Thymus (tissue), 11 donors: ENCODE measurements at regions not wholly inside any gene's neighbourhood (a gene's known extent, or its start where the extent isn't known, plus 50 kb on each side); places are given as distances from the start of the nearest gene placed in this dataset.

Experiments
- DNase-seq, 9 donors: peaks; one replicate each; pipeline ENCODE4 v3.0.0-alpha.2; 2013; ENCODE audit warnings: low spot score in 9 of 9, low read depth in 6 of 9, missing footprints in 1 of 9
- H3K27ac ChIP-seq, 2 donors: one replicate each; pipeline ENCODE4 v1.5.1; 2013; ENCODE audit warnings: control low read depth in 1 of 2, low read depth in 1 of 2, low read length in 1 of 2, mild to moderate bottlenecking in 1 of 2, moderate library complexity in 1 of 2
- H3K27me3 ChIP-seq, 2 donors: one replicate each; pipeline ENCODE4 v1.5.1; 2013; ENCODE audit warnings: low read length in 1 of 2; ENCODE audit not compliant: control insufficient read depth in 2 of 2, insufficient read depth in 1 of 2
- H3K36me3 ChIP-seq, 2 donors: one replicate each; pipeline ENCODE4 v1.5.1; 2013; ENCODE audit warnings: low read length in 1 of 2, mild to moderate bottlenecking in 1 of 2, moderate library complexity in 1 of 2; ENCODE audit not compliant: control insufficient read depth in 2 of 2, insufficient read depth in 2 of 2
- H3K4me1 ChIP-seq, 2 donors: one replicate each; pipeline ENCODE4 v1.5.1; 2013; ENCODE audit warnings: low read length in 2 of 2; ENCODE audit not compliant: control insufficient read depth in 2 of 2, insufficient read depth in 2 of 2
- H3K4me3 ChIP-seq, 2 donors: one replicate each; pipeline ENCODE4 v1.5.1; 2013; ENCODE audit warnings: low read length in 2 of 2, control low read depth in 1 of 2, mild to moderate bottlenecking in 1 of 2
- H3K9me3 ChIP-seq, 2 donors: one replicate each; pipeline ENCODE4 v1.5.1; 2013; ENCODE audit warnings: low read length in 1 of 2, mild to moderate bottlenecking in 1 of 2; ENCODE audit not compliant: control insufficient read depth in 2 of 2, insufficient read depth in 1 of 2
- WGBS: extraction: QIAGEN DNeasy Blood & Tissue Kit; methylation state at CpG from one replicate; pipeline ENCODE4 v1.1.7; 2013; 5-methylcytosine and 5-hydroxymethylcytosine counted together
- donor health status: healthy.

- no peaks in the 10 kb centered on the region for H3K27me3 ChIP-seq
- H3K4me1 ChIP-seq = no peaks in the 10 kb centered on the region
- H3K9me3 ChIP-seq = no peaks in the 10 kb centered on the region
- no peak for DNase-seq
- H3K36me3 ChIP-seq = no peaks in the 10 kb centered on the region
- H3K4me3 ChIP-seq = no peak overlapping the region
- no peak overlapping the region for H3K27ac ChIP-seq
- WGBS = 95% methylated on average over 2 of the region's 2 CpGs
These were observed 130.0 kb upstream of the ZNF648 start for GRCh38 chr1:182191381-182192115.

GRCh38 chr1:182189535-182190066 is 128.1 kb upstream of the ZNF648 start:
- Histone ChIP-seq H3K27ac (no peak overlapping the region), H3K9me3 (no peaks in the 10 kb centered on the region), H3K4me1 (no peaks in the 10 kb centered on the region), H3K4me3 (no peak overlapping the region), H3K36me3 (no peaks in the 10 kb centered on the region), H3K27me3 (no peaks in the 10 kb centered on the region)
- 94% methylated on average over 3 of the region's 3 CpGs for WGBS
- DNase-seq = no peak

DNA sequence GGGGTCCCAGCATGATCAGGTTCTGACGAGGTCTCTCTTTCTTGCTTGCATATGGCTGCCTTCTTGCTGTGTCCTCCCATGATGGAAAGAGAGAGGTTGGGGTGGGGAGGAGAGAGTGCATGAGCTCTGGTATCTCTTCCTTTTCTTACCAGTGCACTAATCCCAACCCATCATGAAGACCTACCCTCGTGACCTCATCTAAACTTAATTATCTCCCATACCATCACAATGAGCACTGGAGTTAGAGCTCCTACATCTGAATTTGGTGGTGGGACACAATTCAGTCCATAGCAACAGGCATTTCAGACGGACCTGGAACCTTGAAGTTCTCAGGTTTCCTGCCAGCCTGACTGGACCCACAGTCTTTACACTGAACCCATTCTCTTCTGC is 125.2 kb upstream of the ZNF648 start:
- no peaks in the 10 kb centered on the region for H3K4me1 ChIP-seq
- H3K27me3 ChIP-seq = no peaks in the 10 kb centered on the region
- no peak overlapping the region for H3K4me3 ChIP-seq
- H3K9me3 ChIP-seq = no peaks in the 10 kb centered on the region
- 94% methylated on average over 3 of the region's 3 CpGs for WGBS
- no peaks in the 10 kb centered on the region for H3K36me3 ChIP-seq
- no peak overlapping the region for H3K27ac ChIP-seq
- DNase-seq = no peak

GRCh38 chr1:182185842-182186756 is 124.6 kb upstream of the ZNF648 start:
- H3K9me3 ChIP-seq = no peaks in the 10 kb centered on the region
- 94% methylated on average over 2 of the region's 2 CpGs for WGBS
- H3K4me3 ChIP-seq = no peak overlapping the region
- no peaks in the 10 kb centered on the region for H3K27me3 ChIP-seq
- H3K36me3 ChIP-seq = no peaks in the 10 kb centered on the region
- no peaks in the 10 kb centered on the region for H3K4me1 ChIP-seq
- DNase-seq = no peak
- H3K27ac ChIP-seq = no peak overlapping the region

DNA sequence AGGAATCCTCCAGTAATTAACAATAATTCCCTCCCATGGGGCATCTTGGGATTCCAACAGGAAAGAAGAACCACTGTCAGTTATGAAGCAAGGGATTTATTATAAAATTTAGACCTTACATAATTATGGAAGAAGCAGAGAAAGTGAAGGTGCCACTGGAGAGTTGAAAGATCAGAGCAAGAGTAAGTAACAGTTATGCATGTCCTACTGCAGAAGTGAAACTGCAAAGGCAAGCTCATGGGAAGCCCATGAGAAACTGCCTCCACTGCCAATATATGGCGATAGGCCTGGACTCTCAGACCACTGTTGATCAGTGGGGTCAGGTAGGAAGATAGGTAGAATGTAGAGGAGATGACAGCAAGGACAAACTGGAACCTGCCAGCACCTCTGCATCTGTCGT is 123.6 kb upstream of the ZNF648 start:
- H3K27ac ChIP-seq = no peak overlapping the region
- DNase-seq = no peak
- no peak overlapping the region for H3K4me3 ChIP-seq
- 95% methylated on average over 2 of the region's 2 CpGs for WGBS
- H3K36me3 ChIP-seq = no peaks in the 10 kb centered on the region
- H3K27me3 ChIP-seq = no peaks in the 10 kb centered on the region
- H3K4me1 ChIP-seq = no peaks in the 10 kb centered on the region
- no peaks in the 10 kb centered on the region for H3K9me3 ChIP-seq

- Histone ChIP-seq H3K36me3 (no peaks in the 10 kb centered on the region), H3K4me3 (no peak overlapping the region), H3K27me3 (no peaks in the 10 kb centered on the region), H3K4me1 (no peaks in the 10 kb centered on the region), H3K27ac (no peak overlapping the region), H3K9me3 (no peaks in the 10 kb centered on the region)
- 91% methylated on average over 3 of the region's 3 CpGs for WGBS
- DNase-seq = no peak
These were observed 122.1 kb upstream of the ZNF648 start for GRCh38 chr1:182183606-182184005.

DNA sequence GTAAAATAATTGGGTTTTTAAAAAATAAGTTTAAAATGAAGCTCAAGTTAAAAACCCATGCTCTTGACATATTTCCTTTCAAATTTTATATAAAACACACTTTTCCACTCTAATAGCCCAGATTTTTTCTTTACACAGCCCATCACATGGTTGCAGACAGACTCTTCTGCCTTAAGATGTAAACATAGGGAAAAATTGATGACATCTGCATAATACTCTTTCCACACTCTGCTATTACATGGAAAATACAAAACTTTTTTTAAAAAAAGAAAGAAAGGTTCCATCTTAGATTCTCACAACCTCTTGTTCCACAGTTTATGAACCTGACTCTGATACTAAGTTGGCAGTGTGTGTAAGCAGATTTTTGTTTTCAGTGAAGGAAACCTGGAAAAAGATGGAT is 120.8 kb upstream of the ZNF648 start:
- no peak overlapping the region for H3K27ac ChIP-seq
- no peaks in the 10 kb centered on the region for H3K9me3 ChIP-seq
- no peaks in the 10 kb centered on the region for H3K4me1 ChIP-seq
- H3K4me3 ChIP-seq = no peak overlapping the region
- no peak for DNase-seq
- no peaks in the 10 kb centered on the region for H3K36me3 ChIP-seq
- no peaks in the 10 kb centered on the region for H3K27me3 ChIP-seq

GRCh38 chr1:182181167-182181572 is 119.7 kb upstream of the ZNF648 start:
- Histone ChIP-seq H3K27ac (no peak overlapping the region), H3K4me3 (no peak overlapping the region), H3K4me1 (no peaks in the 10 kb centered on the region), H3K9me3 (no peaks in the 10 kb centered on the region), H3K36me3 (no peaks in the 10 kb centered on the region), H3K27me3 (no peaks in the 10 kb centered on the region)
- 83% methylated on average over 3 of the region's 3 CpGs for WGBS
- no peak for DNase-seq

DNA sequence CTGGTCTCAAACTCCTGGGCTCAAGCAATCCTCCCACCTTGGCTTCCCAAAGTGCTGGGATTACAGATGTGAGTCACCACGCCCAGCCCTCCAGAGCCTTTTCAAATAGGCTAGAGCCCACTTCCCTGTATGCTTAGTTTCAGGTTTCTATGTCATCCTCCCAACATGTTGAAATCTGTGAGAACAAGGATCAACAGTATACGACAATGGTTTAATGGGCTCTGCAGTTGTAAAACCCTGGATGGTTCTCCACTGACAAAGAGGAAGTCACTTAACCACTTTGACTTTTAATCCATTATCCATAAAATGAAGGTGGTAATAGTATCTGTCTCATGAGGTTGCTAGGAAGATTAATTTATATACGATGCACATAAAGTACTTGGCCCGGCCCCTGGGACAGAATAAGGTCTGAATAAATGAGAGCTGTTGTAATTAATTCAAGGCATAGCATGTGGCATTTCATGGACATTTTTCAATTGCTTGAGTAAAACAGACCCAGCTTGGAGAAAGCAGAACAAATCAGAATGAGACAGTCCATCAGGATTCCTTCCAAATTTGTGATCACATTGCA is 113.9 kb upstream of the ZNF648 start:
- Histone ChIP-seq H3K9me3 (no peaks in the 10 kb centered on the region), H3K27me3 (no peaks in the 10 kb centered on the region), H3K4me3 (no peak overlapping the region), H3K4me1 (peaks cover 0 to 2% of the 10 kb centered on the region in 2 donors), H3K27ac (peak overlapping the region in 1 of 2 donors; percentile 52), H3K36me3 (no peaks in the 10 kb centered on the region)
- no peak for DNase-seq
- WGBS = 77% methylated on average over 4 of the region's 4 CpGs
